ENCODE measurements at regions not wholly inside any gene's neighbourhood (a gene's known extent, or its start where the extent isn't known, plus 50 kb on each side); places are given as distances from the start of the nearest gene placed in this dataset.

- TF ChIP-seq EZH2phosphoT487 (IDR thresholded peaks at IDR 0.05; ENCODE audit: unreplicated experiment), result no peak
- no peak for TF ChIP-seq JUNB (IDR thresholded peaks at IDR 0.05; ENCODE audit: unreplicated experiment)
Observed at GRCh38 chr10:60473557-60473956, 83.9 kb upstream of the ANK3 start (continued).

- Histone ChIP-seq H3K4me3 (no peak overlapping the region), H3K27ac (ENCODE audit: low read depth) (no peak overlapping the region), H3K79me2 (replicated peaks; ENCODE audit: insufficient read depth) (no peaks in the 10 kb centered on the region), H3K4me2 (no peak overlapping the region), H3K4me1 (ENCODE audit: insufficient read depth) (no peaks in the 10 kb centered on the region), H2AFZ (no peak overlapping the region), H3K9me2 (ENCODE audit: insufficient read depth) (no peaks in the 10 kb centered on the region), H3K36me3 (ENCODE audit: insufficient read depth) (no peaks in the 10 kb centered on the region), H4K20me1 (replicated peaks; ENCODE audit: insufficient read depth) (no peaks in the 10 kb centered on the region; the same call in 1 of the 2 replicates), H3F3A (replicated peaks; ENCODE audit: low read depth) (no peaks in the 10 kb centered on the region), H3K27me3 (ENCODE audit: insufficient read depth) (no peaks in the 10 kb centered on the region)
- H3K27ac Mint-ChIP-seq, result no peak overlapping the region
- ATAC-seq (no peak), DNase-seq (ENCODE audit: low spot score) (no peak)
- no peak overlapping the region for H3K4me3 Mint-ChIP-seq
- no peaks in the 10 kb centered on the region for H3K27me3 Mint-ChIP-seq (ENCODE audit: insufficient read depth, low read depth, poor library complexity)
- H3K4me1 Mint-ChIP-seq, result no peaks in the 10 kb centered on the region
- no peaks in the 10 kb centered on the region for H3K9me3 Mint-ChIP-seq
- no peaks in the 10 kb centered on the region for H3K36me3 Mint-ChIP-seq (ENCODE audit: low read depth)
- TF ChIP-seq NANOG (IDR thresholded peaks at IDR 0.05; ENCODE audit: borderline replicate concordance), result no peak
- TF ChIP-seq ZNF114 (CRISPR knock-in tag; IDR thresholded peaks at IDR 0.05), result no peak
- TF ChIP-seq ZNF462 (CRISPR knock-in tag; IDR thresholded peaks at IDR 0.05), result no peak
- TF ChIP-seq, protein P1, sequence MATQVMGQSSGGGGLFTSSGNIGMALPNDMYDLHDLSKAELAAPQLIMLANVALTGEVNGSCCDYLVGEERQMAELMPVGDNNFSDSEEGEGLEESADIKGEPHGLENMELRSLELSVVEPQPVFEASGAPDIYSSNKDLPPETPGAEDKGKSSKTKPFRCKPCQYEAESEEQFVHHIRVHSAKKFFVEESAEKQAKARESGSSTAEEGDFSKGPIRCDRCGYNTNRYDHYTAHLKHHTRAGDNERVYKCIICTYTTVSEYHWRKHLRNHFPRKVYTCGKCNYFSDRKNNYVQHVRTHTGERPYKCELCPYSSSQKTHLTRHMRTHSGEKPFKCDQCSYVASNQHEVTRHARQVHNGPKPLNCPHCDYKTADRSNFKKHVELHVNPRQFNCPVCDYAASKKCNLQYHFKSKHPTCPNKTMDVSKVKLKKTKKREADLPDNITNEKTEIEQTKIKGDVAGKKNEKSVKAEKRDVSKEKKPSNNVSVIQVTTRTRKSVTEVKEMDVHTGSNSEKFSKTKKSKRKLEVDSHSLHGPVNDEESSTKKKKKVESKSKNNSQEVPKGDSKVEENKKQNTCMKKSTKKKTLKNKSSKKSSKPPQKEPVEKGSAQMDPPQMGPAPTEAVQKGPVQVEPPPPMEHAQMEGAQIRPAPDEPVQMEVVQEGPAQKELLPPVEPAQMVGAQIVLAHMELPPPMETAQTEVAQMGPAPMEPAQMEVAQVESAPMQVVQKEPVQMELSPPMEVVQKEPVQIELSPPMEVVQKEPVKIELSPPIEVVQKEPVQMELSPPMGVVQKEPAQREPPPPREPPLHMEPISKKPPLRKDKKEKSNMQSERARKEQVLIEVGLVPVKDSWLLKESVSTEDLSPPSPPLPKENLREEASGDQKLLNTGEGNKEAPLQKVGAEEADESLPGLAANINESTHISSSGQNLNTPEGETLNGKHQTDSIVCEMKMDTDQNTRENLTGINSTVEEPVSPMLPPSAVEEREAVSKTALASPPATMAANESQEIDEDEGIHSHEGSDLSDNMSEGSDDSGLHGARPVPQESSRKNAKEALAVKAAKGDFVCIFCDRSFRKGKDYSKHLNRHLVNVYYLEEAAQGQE (IDR thresholded peaks at IDR 0.05; ENCODE audit: unreplicated experiment), result no peak
- TF ChIP-seq POLR2AphosphoS5 (IDR thresholded peaks at IDR 0.05; ENCODE audit: low read depth), result no peak
- no peak for TF ChIP-seq STAT1 (IDR thresholded peaks at IDR 0.05; ENCODE audit: unreplicated experiment)
- TF ChIP-seq CREB1 (CRISPR knock-in tag; IDR thresholded peaks at IDR 0.05; ENCODE audit: low read depth), result no peak
- no peak for TF ChIP-seq JUNB (IDR thresholded peaks at IDR 0.05; ENCODE audit: unreplicated experiment)
- TF ChIP-seq, protein P2, sequence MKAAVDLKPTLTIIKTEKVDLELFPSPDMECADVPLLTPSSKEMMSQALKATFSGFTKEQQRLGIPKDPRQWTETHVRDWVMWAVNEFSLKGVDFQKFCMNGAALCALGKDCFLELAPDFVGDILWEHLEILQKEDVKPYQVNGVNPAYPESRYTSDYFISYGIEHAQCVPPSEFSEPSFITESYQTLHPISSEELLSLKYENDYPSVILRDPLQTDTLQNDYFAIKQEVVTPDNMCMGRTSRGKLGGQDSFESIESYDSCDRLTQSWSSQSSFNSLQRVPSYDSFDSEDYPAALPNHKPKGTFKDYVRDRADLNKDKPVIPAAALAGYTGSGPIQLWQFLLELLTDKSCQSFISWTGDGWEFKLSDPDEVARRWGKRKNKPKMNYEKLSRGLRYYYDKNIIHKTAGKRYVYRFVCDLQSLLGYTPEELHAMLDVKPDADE (IDR thresholded peaks at IDR 0.05), result no peak
- no peak for TF ChIP-seq CTCF (conservative IDR thresholded peaks at IDR 0.05; ENCODE audit: low read depth in 2 of 2)
- TF ChIP-seq EZH2 (IDR thresholded peaks at IDR 0.05; ENCODE audit: low read depth, unreplicated experiment), result no peak
- TF ChIP-seq EZH2phosphoT487 (IDR thresholded peaks at IDR 0.05; ENCODE audit: unreplicated experiment), result no peak
- no peak for TF ChIP-seq ZNF331 (CRISPR knock-in tag; IDR thresholded peaks at IDR 0.05; ENCODE audit: low read depth)
Observed at GRCh38 chr10:60470091-60470490, 80.4 kb upstream of the ANK3 start.

Data from GM23338 (cell line).